Uterus (tissue), 2 donors: ENCODE measurements at regions not wholly inside any gene's neighbourhood (a gene's known extent, or its start where the extent isn't known, plus 50 kb on each side); places are given as distances from the start of the nearest gene placed in this dataset.

Experiments used
- POLR2A ChIP-seq, 2 donors: fragments of 450-650 bp; IDR thresholded peaks; one replicate each; pipeline ENCODE4 v1.6.1; 2016; ENCODE audit warnings: antibody characterized with exemption in 2 of 2, mild to moderate bottlenecking in 1 of 2, moderate library complexity in 1 of 2
- TF ChIP-seq, protein P1 (sequence below), 4 experiments: fragments of 200-600 bp in 2 of 4; fragments of 450-650 bp in 2 of 4; sonication (generic) in 2 of 4; IDR thresholded peaks; one replicate each; pipeline ENCODE4 v1.5.1; 2016 to 2019; ENCODE audit warnings: antibody characterized with exemption in 4 of 4, mild to moderate bottlenecking in 2 of 4, moderate library complexity in 1 of 4

DNA sequence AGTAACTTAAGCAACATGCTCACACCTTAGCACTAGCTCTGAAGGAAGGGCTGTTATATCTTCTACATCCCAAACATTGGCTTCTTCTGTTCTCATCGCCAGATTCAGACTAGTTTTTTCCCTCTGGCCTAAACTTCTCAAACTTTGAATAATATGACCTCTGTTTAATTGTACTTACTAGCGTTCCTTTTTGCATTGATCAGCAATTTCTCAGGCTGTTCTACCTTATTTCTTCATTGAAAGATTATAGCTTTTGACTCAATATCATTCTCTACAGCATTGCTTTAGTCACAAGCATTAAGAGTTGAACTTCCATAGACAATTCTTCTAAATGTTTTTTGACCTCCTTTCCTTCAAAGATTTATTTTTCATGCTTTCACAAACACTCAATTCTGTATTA, 659.2 kb downstream of the PCDH7 start:
- TF ChIP-seq, protein P1, sequence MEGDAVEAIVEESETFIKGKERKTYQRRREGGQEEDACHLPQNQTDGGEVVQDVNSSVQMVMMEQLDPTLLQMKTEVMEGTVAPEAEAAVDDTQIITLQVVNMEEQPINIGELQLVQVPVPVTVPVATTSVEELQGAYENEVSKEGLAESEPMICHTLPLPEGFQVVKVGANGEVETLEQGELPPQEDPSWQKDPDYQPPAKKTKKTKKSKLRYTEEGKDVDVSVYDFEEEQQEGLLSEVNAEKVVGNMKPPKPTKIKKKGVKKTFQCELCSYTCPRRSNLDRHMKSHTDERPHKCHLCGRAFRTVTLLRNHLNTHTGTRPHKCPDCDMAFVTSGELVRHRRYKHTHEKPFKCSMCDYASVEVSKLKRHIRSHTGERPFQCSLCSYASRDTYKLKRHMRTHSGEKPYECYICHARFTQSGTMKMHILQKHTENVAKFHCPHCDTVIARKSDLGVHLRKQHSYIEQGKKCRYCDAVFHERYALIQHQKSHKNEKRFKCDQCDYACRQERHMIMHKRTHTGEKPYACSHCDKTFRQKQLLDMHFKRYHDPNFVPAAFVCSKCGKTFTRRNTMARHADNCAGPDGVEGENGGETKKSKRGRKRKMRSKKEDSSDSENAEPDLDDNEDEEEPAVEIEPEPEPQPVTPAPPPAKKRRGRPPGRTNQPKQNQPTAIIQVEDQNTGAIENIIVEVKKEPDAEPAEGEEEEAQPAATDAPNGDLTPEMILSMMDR (IDR thresholded peaks at IDR 0.05): no peak
- TF ChIP-seq POLR2A (IDR thresholded peaks at IDR 0.05): no peak
